GM23248 (cell line): ENCODE measurements at regions not wholly inside any gene's neighbourhood (a gene's known extent, or its start where the extent isn't known, plus 50 kb on each side); places are given as distances from the start of the nearest gene placed in this dataset.

ENCODE experiments used
- EZH2 ChIP-seq: fragments of 200-600 bp; sonication (generic); IDR thresholded peaks from 2 replicates; pipeline ENCODE4 v1.6.1; 2018; ENCODE audit warnings: antibody characterized with exemption, mild to moderate bottlenecking; ENCODE audit not compliant: insufficient read depth, poor library complexity, severe bottlenecking
- EZH2phosphoT487 ChIP-seq: fragments of 200-600 bp; sonication (generic); IDR thresholded peaks from 2 replicates; pipeline ENCODE4 v1.6.1; 2018; ENCODE audit warnings: antibody characterized with exemption, moderate library complexity, mild to moderate bottlenecking, low read depth; ENCODE audit not compliant: insufficient read depth

GRCh38 chr1:14320518-14320917 is 278.0 kb upstream of the KAZN start:
- TF ChIP-seq EZH2phosphoT487, result no peak
- no peak for TF ChIP-seq EZH2
